D721Med (cell line): ENCODE measurements at regions not wholly inside any gene's neighbourhood (a gene's known extent, or its start where the extent isn't known, plus 50 kb on each side); places are given as distances from the start of the nearest gene placed in this dataset.

Source experiments
- DNase-seq: peaks from one replicate; pipeline ENCODE4 v3.0.0; 2011; ENCODE audit warnings: low spot score; ENCODE audit not compliant: insufficient read length
- FAIRE-seq: peaks from 2 replicates; lab custom pipeline; 2011; peaks lifted over from hg19 to GRCh38; lab: Jason Lieb, UNC
- CTCF ChIP-seq: IDR thresholded peaks from 2 replicates; pipeline ENCODE4 v1.5.1; 2012; ENCODE audit warnings: mild to moderate bottlenecking, control low read depth; ENCODE audit not compliant: insufficient read depth; ENCODE audit errors: missing control alignments

DNA sequence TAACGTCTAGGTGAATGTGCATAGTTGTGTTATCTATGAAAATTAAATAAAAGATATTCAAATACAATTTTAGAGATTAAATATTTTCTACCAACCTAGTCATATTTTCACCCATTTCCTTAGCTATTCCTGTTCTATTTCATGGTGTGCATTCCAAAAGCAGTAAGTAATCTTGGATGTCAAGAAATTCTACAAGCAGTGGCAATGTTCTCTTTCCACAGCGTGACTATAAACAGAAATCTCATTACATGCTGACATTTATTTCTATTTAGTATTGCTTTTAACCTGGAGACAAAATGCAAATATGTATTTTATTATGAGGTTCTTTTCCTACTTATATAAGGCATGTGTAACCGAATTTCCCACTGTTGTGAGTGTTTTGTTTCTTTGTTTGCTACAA lies 510.0 kb downstream of the ACTL7B start:
- FAIRE-seq = no peak
- TF ChIP-seq CTCF = no peak
- no peak for DNase-seq

DNA sequence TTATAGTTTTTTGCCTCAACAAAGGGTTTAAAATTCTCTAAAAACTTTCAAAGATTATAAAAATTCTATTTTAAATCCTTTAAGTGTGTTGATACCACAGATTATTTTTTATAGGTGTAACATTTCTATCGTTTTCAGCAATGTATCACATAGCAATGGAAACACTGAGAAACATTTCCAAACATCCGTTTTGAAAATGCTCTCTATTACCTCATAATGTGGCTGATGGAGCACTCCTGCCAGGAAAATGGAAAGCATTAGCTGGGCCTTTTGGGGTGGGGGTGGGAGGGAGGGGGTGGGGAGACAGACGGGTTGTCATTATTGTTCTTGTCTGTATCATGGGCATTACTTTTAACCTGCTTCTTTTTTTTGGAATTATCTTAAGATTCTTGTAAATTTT lies 516.5 kb downstream of the ACTL7B start:
- no peak for DNase-seq
- no peak for TF ChIP-seq CTCF
- no peak for FAIRE-seq

DNA sequence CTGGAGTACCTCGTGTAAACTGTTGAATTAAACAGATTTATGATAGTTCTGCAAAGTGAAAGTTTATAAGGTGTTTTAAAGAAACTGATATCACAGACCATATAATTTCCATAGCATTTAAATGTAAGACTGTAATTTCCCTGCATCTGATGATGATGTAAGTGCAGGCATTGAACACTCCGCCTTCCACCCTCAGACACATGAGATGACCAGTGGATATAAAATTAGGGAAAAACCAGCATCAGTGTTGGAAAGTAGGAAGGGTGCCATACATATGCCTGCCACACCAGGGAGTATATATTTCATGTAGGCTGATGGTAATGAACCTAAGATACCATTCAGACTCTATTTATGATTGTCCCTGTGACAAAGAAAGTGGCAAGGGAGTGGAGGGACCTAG lies 519.2 kb downstream of the ACTL7B start:
- DNase-seq (no peak), FAIRE-seq (no peak)

GRCh38 chr9:108333530-108333983 lies 522.2 kb downstream of the ACTL7B start:
- FAIRE-seq = no peak
- no peak for DNase-seq
- no peak for TF ChIP-seq CTCF

More for the DNA sequence above, 519.2 kb downstream of the ACTL7B start:
- TF ChIP-seq CTCF = no peak

DNA sequence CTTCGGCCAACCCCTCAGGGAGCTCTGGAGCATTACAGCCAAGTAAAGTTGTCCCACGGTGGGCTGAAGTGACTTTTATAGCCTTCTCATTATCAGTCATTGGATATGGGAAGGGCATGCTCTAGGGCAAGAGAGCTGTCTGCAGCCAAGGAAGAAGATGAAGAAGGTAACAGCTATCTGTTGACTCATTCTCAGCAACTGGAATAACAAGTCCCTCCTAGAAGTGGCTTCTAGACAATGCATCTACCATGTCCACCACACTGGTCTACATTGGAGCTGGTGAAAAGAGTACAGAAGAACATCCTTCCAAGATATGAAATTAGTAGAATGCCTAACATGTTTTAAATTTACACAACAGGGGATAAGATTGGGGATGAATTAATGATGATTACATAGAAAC lies 524.2 kb downstream of the ACTL7B start:
- TF ChIP-seq CTCF = no peak
- DNase-seq = no peak
- FAIRE-seq = no peak

DNA sequence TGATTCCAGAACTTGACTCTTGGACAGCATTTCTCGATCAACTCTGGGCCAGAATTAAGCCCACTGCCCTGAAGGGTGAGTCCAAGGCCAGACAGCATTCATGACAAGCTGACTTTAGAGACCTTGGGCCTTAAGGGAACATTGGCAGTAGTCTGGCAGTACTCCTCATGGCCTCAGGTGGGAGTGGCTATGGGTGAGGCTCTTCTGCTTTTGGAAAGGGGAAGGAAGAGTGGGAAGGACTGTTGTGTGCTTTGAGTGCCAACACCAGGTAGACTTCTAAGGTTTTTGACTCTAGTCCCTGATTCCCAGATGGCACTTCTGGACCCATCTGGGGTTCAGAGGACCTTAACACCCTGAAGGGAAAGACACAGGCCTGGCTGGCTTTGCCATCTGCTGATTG lies 530.4 kb downstream of the ACTL7B start:
- FAIRE-seq = no peak
- DNase-seq = no peak
- no peak for TF ChIP-seq CTCF

DNA sequence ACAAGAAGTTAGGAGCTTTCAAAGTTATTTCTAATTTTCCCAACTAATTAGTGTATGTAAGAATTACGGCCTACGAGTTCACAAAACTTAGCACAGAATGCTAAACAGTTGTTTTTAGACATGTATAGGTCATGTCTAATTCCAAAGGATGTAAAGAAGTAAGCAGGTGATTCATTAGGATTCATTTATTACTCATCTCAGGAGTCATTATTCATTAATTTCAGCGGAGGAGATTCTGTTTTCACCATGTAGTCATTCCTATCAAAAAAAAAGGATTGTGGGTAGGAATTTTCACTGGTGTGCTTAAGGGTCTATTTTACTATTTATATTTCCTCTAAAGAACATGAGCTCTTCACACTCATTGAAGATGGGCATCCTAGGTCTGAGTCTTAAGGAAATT lies 532.2 kb downstream of the ACTL7B start:
- TF ChIP-seq CTCF = no peak
- FAIRE-seq (no peak), DNase-seq (no peak)
